Stimulated activated memory B cell treated with anti-CD40 and anti-IgM and Interleukin-4, amounts not matched to agents 10 μg/mL and 1 μg/mL and 100 μg/mL, for 72 hours (primary cell): ENCODE measurements at regions not wholly inside any gene's neighbourhood (a gene's known extent, or its start where the extent isn't known, plus 50 kb on each side); places are given as distances from the start of the nearest gene placed in this dataset.

Experiments
- ATAC-seq: fragments of 150-1000 bp; cut with Tn5 transposase; 2 replicates; pipeline ENCODE4 v1.10.0; 2021
- H3K27ac Mint-ChIP-seq: one replicate; pipeline ENCODE4 v1.8.0; 2022; ENCODE audit warnings: mild to moderate bottlenecking, mixed read lengths
- H3K27me3 Mint-ChIP-seq: one replicate; pipeline ENCODE4 v1.8.0; 2022; ENCODE audit warnings: mixed read lengths
- H3K36me3 Mint-ChIP-seq: one replicate; pipeline ENCODE4 v1.8.0; 2022; ENCODE audit warnings: mixed read lengths
- H3K4me1 Mint-ChIP-seq: one replicate; pipeline ENCODE4 v1.8.0; 2022; ENCODE audit warnings: mixed read lengths
- H3K4me3 Mint-ChIP-seq: one replicate; pipeline ENCODE4 v1.8.0; 2022; ENCODE audit warnings: mild to moderate bottlenecking, moderate library complexity, mixed read lengths
- H3K9me3 Mint-ChIP-seq: one replicate; pipeline ENCODE4 v1.8.0; 2022; ENCODE audit warnings: mixed read lengths

DNA sequence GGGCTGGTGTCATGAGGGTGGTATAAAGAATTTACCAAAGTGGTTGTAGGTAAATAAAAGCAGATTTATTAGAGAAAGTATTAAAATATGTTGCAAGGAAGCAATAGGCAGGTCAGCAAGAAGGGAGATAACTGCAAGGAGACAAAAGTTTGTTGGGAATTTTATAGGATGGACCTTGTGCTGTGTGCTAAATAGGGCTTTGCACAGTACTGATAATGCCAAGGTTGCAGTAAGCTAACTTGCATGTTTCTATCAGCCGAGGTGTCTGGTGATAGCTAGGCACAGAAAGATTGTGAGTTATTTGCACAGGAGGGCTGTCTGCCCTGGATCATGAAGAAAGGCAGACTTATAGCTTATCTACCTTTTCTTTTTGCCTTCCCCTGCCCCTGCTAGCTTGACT is 102.5 kb upstream of the SPRED1 start:
- Mint-ChIP-seq H3K27ac (no peak overlapping the region), H3K4me1 (peaks cover 6% of the 10 kb centered on the region), H3K4me3 (no peak overlapping the region), H3K9me3 (peaks cover 8% of the 10 kb centered on the region), H3K36me3 (no peaks in the 10 kb centered on the region), H3K27me3 (peaks cover 5% of the 10 kb centered on the region)
- ATAC-seq: no peak

DNA sequence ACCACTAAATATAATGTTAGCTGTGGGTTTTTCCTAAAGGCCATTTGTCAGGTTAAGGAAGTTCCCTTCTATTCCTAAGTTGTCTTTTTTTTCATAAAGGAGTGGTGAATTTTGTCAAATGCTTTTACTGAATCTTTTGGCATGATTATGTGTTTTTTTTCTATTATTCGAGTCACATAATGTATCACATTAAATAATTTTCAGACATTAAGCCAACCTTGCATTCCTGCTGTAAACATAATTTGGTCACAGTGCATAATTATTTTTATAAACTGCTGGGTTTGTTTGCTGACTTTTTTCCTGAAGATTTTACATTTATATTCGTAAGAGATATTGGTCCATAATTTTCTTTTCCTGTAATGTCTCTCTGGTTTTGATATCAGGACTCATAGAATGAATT is 101.8 kb upstream of the SPRED1 start:
- H3K27me3 Mint-ChIP-seq: peaks cover 5% of the 10 kb centered on the region
- no peak overlapping the region for H3K4me3 Mint-ChIP-seq
- ATAC-seq: no peak
- peaks cover under 1% of the 10 kb centered on the region for H3K4me1 Mint-ChIP-seq
- H3K27ac Mint-ChIP-seq: no peak overlapping the region
- no peaks in the 10 kb centered on the region for H3K36me3 Mint-ChIP-seq
- peaks cover 10% of the 10 kb centered on the region for H3K9me3 Mint-ChIP-seq

DNA sequence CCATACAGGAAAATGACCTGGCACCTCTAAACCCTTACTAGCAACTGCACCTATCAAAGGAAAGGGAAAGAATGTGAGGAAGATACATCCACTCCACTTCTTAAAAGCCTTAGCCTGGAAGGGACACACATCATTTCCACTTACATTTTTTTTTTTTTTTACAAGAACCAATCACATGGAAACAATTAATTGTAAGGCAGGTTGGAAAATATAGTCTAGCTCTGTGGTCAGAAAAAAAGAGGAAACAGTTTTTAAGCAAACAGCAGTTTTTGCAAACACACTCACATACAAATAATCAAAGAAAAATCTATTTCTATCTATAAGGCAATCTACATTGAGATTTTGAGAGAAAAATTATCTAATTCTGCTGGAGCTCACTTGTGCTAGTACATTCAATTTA is 98.9 kb upstream of the SPRED1 start:
- Mint-ChIP-seq H3K27me3 (peaks cover 5% of the 10 kb centered on the region), H3K36me3 (no peaks in the 10 kb centered on the region), H3K4me3 (no peak overlapping the region), H3K27ac (no peak overlapping the region), H3K9me3 (peaks cover 12% of the 10 kb centered on the region), H3K4me1 (no peaks in the 10 kb centered on the region)
- no peak for ATAC-seq

DNA sequence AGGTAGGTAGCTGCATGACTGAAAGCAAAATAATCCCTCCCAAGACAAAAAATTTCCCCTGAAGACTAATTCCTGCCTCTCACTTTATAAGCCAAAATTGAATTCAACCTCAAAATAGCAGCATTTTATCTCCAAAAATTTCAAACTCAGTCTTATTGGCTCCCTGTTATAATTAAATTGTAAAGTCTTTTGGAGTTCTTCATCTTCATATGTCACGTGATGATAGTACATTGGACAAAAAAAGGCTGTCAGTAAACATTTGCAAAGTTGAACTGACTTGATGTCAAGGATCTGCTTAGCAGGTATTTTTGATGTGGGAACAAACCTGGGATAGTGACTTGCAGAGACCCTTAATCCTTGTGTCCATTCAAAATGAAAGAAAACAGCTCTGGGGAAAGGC is 98.4 kb upstream of the SPRED1 start:
- Mint-ChIP-seq H3K9me3 (peaks cover 12% of the 10 kb centered on the region), H3K27me3 (peaks cover 5% of the 10 kb centered on the region), H3K27ac (no peak overlapping the region), H3K4me1 (no peaks in the 10 kb centered on the region), H3K4me3 (no peak overlapping the region), H3K36me3 (no peaks in the 10 kb centered on the region)
- no peak for ATAC-seq

DNA sequence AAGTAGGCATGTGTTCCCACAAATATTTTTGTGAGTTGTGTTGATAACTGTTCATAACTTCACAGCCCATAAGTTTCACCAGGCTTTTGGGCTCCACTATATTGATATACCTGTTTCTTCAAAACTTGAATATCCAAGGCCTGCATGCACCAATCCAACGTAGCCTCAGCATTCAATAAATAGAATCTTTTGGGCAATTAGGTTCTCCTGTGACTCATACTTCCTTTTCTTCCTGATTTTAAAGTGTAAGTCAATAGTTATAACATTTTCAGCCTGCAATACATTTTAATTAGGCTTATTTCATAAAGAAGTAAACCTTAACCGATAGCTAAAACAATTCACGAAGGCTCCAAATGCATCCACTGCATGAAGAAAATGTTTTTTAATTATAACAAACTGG is 97.8 kb upstream of the SPRED1 start:
- no peak overlapping the region for H3K4me3 Mint-ChIP-seq
- H3K27ac Mint-ChIP-seq: no peak overlapping the region
- ATAC-seq: no peak
- H3K9me3 Mint-ChIP-seq: peaks cover 12% of the 10 kb centered on the region
- H3K4me1 Mint-ChIP-seq: no peaks in the 10 kb centered on the region
- H3K27me3 Mint-ChIP-seq: peaks cover 5% of the 10 kb centered on the region
- H3K36me3 Mint-ChIP-seq: no peaks in the 10 kb centered on the region

DNA sequence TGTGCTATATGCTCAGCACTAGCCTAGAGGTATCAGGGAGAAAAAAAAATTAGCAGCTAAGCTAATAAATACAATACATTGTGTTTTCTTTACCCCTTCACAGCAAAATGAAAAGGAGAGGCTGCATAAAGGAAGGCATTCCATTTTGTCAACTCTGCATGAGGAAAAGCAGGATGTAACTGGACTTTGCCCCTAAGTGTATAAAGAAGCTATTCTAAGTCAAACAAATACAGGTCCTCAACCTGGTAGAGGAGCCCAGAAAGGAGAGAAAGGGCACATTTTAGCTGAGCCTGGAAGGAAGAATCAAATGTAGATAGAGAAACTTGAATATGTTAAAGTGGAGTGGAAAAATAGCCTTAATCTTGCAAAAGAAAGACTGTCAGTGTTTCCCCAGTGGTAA is 89.0 kb upstream of the SPRED1 start:
- no peaks in the 10 kb centered on the region for H3K9me3 Mint-ChIP-seq

DNA sequence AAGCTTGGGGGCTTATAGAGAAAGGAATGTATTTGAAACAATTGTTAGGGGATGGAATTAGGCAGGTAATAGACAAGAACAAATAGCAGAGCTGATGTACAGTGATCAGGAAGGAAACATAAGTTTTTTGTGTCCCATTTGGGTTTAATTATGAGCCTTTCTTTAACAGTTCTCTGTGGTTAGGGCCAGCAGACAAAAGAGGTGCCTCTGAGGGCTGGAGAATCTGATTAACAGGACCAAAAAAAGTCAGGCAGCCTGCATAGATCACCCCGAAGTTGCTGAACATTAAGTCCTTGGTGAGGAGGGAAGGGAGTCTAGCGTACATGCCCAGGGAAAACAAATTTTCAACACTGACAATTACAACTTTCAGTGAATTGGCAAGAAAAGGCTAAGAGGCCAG is 88.6 kb upstream of the SPRED1 start:
- no peak for ATAC-seq
- H3K27ac Mint-ChIP-seq: no peak overlapping the region

More for the DNA sequence above, 89.0 kb upstream of the SPRED1 start:
- Mint-ChIP-seq H3K4me1 (no peaks in the 10 kb centered on the region), H3K4me3 (no peak overlapping the region), H3K27me3 (peaks cover 26% of the 10 kb centered on the region), H3K36me3 (no peaks in the 10 kb centered on the region), H3K27ac (no peak overlapping the region)
- ATAC-seq: no peak

DNA sequence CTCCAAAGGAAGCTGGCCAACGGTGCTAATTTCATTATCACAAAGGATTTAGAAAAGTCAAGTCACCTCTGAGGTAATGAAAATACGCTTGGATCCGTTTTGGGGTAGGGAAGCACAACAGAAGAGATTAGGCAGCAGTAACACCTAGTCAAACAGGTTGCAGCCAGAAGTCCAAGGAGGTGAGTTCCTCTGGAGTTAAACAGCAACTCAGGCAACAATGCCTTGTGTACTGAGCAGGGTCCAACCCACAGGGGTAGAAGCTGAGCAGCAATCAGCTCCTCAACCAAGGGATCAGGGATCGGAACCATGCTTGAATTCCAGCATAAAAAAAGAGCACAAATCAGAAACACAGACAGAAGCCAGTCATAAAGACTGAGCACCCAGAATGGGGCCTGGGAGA is 88.1 kb upstream of the SPRED1 start:
- H3K27me3 Mint-ChIP-seq: peaks cover 26% of the 10 kb centered on the region
- no peaks in the 10 kb centered on the region for H3K36me3 Mint-ChIP-seq
- H3K9me3 Mint-ChIP-seq: no peaks in the 10 kb centered on the region
- no peak for ATAC-seq
- no peak overlapping the region for H3K27ac Mint-ChIP-seq
- H3K4me3 Mint-ChIP-seq: no peak overlapping the region
- no peaks in the 10 kb centered on the region for H3K4me1 Mint-ChIP-seq

More for the DNA sequence above, 88.6 kb upstream of the SPRED1 start:
- H3K9me3 Mint-ChIP-seq: no peaks in the 10 kb centered on the region
- H3K27me3 Mint-ChIP-seq: peaks cover 26% of the 10 kb centered on the region
- H3K4me3 Mint-ChIP-seq: no peak overlapping the region
- no peaks in the 10 kb centered on the region for H3K36me3 Mint-ChIP-seq
- H3K4me1 Mint-ChIP-seq: no peaks in the 10 kb centered on the region

DNA sequence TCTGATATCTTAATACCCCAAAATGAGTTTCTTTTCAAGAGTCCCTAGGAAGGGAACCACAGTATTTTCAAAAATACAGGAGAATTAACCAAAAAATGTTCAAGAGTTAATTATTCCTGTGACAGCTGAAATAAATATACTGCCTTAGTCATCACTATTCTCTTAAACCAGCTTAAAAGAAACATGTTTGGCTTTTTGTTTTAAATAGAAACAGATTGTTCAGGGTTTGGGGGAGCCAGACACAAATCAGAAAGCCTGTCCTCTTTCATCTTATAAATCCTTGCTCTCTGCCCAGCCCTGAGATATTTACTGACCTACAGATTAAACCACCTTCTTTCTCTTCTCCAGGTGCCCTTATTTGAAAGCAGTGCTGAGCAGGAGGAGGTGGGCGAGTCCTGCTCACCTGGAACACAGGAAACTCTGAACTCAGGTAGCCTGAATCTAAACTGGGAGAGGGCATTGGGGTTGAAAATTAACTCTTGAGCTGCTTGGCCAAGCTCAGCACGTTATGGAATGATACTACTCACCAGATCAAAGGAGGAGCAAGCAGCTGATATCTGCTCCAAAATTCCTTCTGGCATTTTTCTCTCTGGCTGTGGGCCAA is 84.1 kb upstream of the SPRED1 start:
- no peaks in the 10 kb centered on the region for H3K9me3 Mint-ChIP-seq
- H3K4me1 Mint-ChIP-seq: no peaks in the 10 kb centered on the region
- peaks cover 5% of the 10 kb centered on the region for H3K36me3 Mint-ChIP-seq
- no peak overlapping the region for H3K4me3 Mint-ChIP-seq
- H3K27ac Mint-ChIP-seq: no peak overlapping the region
- peaks cover 26% of the 10 kb centered on the region for H3K27me3 Mint-ChIP-seq
- no peak for ATAC-seq

DNA sequence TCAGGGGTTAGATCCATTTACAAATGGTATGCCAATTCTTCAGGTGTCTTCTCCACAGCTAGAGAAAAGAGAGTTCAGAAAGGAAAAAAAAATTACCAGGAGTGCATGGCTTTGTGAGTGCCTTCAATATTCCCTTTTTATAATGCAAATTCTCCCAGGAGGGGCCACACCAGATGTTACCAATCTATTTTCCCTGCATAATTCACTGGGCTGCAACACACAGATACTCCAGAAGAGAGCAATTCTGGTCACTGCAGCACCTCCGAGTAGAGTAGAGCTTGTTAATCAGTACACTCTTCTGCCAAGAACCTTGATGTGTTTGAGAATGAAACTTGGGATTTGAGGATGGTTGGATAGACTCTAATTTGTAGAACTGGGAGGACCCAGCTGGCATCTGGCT is 80.7 kb upstream of the SPRED1 start:
- Mint-ChIP-seq H3K4me1 (peaks cover 7% of the 10 kb centered on the region), H3K4me3 (no peak overlapping the region), H3K36me3 (peaks cover 5% of the 10 kb centered on the region), H3K9me3 (no peaks in the 10 kb centered on the region), H3K27me3 (peaks cover 45% of the 10 kb centered on the region), H3K27ac (no peak overlapping the region)
- ATAC-seq: no peak

DNA sequence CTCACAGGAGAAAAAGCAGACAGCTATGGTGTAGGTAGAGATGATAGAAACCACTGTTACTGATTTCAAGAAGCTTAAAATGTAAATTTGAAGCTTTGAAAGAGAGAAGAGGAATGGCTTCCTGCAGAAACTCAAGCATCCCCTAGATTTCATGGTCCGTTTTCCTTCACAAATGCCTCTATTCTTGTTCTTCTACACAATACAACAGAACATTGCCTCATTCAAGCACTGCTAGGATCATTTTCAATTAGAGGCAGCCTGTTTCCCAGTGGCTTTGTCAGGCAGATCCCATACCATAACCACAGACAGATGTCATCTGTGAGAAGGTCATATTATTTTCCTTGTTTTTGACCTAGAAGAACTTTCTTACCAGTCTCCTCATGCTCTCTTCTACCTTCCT is 77.9 kb upstream of the SPRED1 start:
- Mint-ChIP-seq H3K9me3 (no peaks in the 10 kb centered on the region), H3K36me3 (peaks cover 5% of the 10 kb centered on the region)
- no peak for ATAC-seq

DNA sequence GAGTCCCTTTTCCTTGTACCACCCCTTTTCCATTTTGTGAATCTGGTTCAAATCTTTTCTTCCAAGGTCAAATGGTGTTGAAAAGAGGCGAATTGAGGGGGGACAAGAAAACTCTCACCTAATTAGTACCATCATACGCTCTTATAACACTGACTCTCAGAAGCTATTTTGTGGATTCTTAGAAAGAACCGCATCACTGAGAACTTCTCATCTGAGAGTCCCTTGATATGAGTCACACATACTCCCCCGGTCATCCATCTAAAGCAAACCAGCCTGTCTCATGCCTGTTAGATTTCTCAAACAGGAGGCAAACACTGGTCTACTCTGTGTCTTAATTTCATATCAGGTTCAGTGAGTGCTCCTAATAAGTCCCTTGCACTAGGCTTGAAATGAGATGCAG is 76.5 kb upstream of the SPRED1 start:
- Mint-ChIP-seq H3K9me3 (no peaks in the 10 kb centered on the region), H3K36me3 (no peaks in the 10 kb centered on the region), H3K27me3 (peaks cover 48% of the 10 kb centered on the region), H3K4me3 (no peak overlapping the region), H3K27ac (no peak overlapping the region), H3K4me1 (peaks cover 11% of the 10 kb centered on the region)
- peak; percentile 90 for ATAC-seq

More for the DNA sequence above, 77.9 kb upstream of the SPRED1 start:
- no peak overlapping the region for H3K4me3 Mint-ChIP-seq
- peaks cover 50% of the 10 kb centered on the region for H3K27me3 Mint-ChIP-seq
- H3K4me1 Mint-ChIP-seq: peaks cover 11% of the 10 kb centered on the region
- no peak overlapping the region for H3K27ac Mint-ChIP-seq

DNA sequence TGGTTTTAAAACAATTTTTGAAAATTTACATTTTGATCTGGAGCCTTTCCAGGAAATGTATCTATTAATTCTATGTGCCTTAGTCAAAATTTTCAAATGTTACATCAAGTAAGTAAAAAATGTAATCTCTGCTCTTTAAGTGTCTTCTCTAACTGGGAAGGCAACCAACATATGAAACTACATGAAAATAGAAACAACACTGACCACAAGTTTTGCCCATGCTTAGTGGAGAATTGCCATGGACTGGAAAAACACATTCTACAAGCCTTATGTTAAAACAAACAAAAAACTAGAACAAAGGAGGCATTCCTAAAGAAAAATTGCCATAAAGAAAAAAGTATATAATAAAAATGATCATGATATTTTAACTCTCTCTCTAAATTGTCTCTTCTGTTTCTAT is 75.9 kb upstream of the SPRED1 start:
- ATAC-seq: no peak
- peaks cover 11% of the 10 kb centered on the region for H3K4me1 Mint-ChIP-seq
- no peak overlapping the region for H3K4me3 Mint-ChIP-seq
- H3K36me3 Mint-ChIP-seq: no peaks in the 10 kb centered on the region
- H3K27me3 Mint-ChIP-seq: peaks cover 51% of the 10 kb centered on the region
- no peaks in the 10 kb centered on the region for H3K9me3 Mint-ChIP-seq
- no peak overlapping the region for H3K27ac Mint-ChIP-seq

DNA sequence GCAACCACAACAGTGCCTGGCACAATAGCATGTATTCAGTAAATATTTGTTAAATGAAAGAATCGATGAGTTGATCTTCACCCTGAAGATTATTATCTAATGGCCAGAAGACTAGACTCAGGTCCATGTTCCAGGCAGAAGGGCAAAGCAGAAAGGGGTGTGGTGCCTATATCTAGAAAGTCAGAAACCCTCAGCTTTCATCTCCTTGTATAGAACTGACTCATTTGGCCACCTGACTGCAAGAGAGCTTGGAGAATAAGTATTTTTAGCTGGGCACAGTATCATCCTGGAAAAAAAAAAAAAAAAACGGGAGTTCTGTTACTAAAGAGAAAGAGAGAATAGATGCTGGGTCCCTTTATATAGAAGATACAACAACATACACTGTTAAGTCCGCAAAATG is 69.7 kb upstream of the SPRED1 start:
- no peak overlapping the region for H3K27ac Mint-ChIP-seq
- H3K4me3 Mint-ChIP-seq: no peak overlapping the region
- no peak for ATAC-seq
- H3K36me3 Mint-ChIP-seq: no peaks in the 10 kb centered on the region
- peaks cover 32% of the 10 kb centered on the region for H3K27me3 Mint-ChIP-seq
- no peaks in the 10 kb centered on the region for H3K9me3 Mint-ChIP-seq
- no peaks in the 10 kb centered on the region for H3K4me1 Mint-ChIP-seq

DNA sequence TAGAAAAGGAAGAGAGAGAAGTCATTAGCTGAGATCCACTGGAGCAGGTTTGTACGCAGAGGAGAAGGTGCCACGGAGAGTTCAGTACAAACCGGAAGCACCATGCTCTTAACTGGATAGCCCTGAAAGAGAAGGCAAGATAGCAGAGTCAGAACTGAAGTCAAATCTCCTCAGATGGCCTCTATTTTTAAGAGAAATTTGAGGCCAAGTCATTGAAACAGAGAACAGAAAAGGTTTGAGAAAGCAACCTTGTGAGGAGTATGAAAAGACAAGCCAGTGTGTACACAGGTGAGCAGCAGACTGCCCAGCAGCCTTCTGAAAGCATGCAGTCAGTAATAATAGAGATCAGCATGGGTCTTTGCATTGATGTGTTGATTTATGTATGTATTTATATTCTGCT is 66.1 kb upstream of the SPRED1 start:
- H3K9me3 Mint-ChIP-seq: no peaks in the 10 kb centered on the region
- no peak overlapping the region for H3K27ac Mint-ChIP-seq
- H3K4me1 Mint-ChIP-seq: peaks cover 9% of the 10 kb centered on the region
- H3K36me3 Mint-ChIP-seq: no peaks in the 10 kb centered on the region
- peaks cover 43% of the 10 kb centered on the region for H3K27me3 Mint-ChIP-seq
- no peak overlapping the region for H3K4me3 Mint-ChIP-seq
- ATAC-seq: no peak

DNA sequence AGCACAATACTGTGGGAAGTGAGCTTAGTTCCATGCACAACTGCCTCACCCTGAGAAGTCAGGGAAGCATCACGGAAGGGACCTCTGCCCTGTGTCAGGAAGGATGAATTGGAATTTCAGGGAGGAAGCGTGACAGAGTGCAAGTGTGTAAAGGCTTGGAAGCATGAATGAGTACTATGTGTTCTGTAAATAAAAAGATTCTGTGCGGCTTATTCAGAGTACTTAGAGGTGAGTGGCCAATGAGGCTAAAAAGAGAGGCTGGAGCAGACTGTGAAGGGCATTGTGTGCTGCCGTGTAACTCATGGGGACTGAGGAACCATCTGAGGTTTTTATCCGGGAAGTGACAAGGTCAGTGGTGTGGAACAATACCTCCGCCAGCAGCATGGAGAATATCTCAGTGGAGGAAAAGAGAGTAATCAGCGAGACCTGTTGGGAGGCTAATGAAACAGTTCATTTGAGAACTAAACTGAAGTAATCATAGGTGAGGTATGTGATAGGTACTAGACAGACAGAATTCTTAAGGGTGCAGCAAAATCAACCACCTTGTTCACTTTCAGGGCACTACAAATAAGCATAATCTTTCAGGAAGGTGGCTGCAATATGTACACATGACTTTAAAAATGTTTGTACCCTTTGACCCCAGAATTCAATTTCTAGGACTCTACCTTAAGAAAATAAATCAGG is 64.9 kb upstream of the SPRED1 start:
- Mint-ChIP-seq H3K27me3 (peaks cover 37% of the 10 kb centered on the region), H3K4me3 (no peak overlapping the region), H3K4me1 (peaks cover 9% of the 10 kb centered on the region), H3K36me3 (no peaks in the 10 kb centered on the region), H3K27ac (no peak overlapping the region), H3K9me3 (no peaks in the 10 kb centered on the region)
- ATAC-seq: no peak
